Hepatocyte (in vitro differentiated cells): ENCODE measurements at regions not wholly inside any gene's neighbourhood (a gene's known extent, or its start where the extent isn't known, plus 50 kb on each side); places are given as distances from the start of the nearest gene placed in this dataset.

Source experiments
- DNase-seq: peaks from one replicate; pipeline ENCODE4 v3.0.0-alpha.2; 2016; ENCODE audit warnings: low spot score
- H2AFZ ChIP-seq: fragments of 200-600 bp; sonication (generic); 2 replicates; pipeline ENCODE4 v1.6.0; 2016; ENCODE audit warnings: antibody characterized with exemption, mild to moderate bottlenecking
- H3K27ac ChIP-seq: fragments of 200-600 bp; sonication (generic); 2 replicates; pipeline ENCODE4 v1.5.1; 2016; ENCODE audit warnings: mild to moderate bottlenecking
- H3K27me3 ChIP-seq: fragments of 200-600 bp; sonication (generic); 2 replicates; pipeline ENCODE4 v1.6.1; 2016
- H3K36me3 ChIP-seq: fragments of 200-600 bp; sonication (generic); replicated peaks from 2 replicates; pipeline ENCODE4 v1.5.1; 2016; ENCODE audit warnings: low read depth; ENCODE audit not compliant: insufficient read depth
- H3K4me1 ChIP-seq: fragments of 200-600 bp; sonication (generic); 2 replicates; pipeline ENCODE4 v1.5.1; 2016; ENCODE audit warnings: mild to moderate bottlenecking, moderate library complexity; ENCODE audit not compliant: insufficient read depth
- H3K4me2 ChIP-seq: fragments of 200-600 bp; sonication (generic); 2 replicates; pipeline ENCODE4 v1.6.0; 2016
- H3K4me3 ChIP-seq: fragments of 200-600 bp; sonication (generic); 2 replicates; pipeline ENCODE4 v1.5.1; 2016; ENCODE audit warnings: mild to moderate bottlenecking
- H3K79me2 ChIP-seq: fragments of 200-600 bp; sonication (generic); 2 replicates; pipeline ENCODE4 v1.6.0; 2017; ENCODE audit warnings: mild to moderate bottlenecking
- H3K9me2 ChIP-seq: fragments of 200-600 bp; sonication (generic); replicated peaks from 2 replicates; pipeline ENCODE4 v1.6.0; 2017; ENCODE audit warnings: mild to moderate bottlenecking; ENCODE audit not compliant: insufficient read depth
- H3K9me3 ChIP-seq: fragments of 200-600 bp; sonication (generic); 2 replicates; pipeline ENCODE4 v1.5.1; 2016; ENCODE audit warnings: low read depth, mild to moderate bottlenecking
- H4K20me1 ChIP-seq: fragments of 200-600 bp; sonication (generic); 2 replicates; pipeline ENCODE4 v1.6.0; 2016; ENCODE audit warnings: mild to moderate bottlenecking; ENCODE audit not compliant: insufficient read depth, poor library complexity, severe bottlenecking
- EZH2 ChIP-seq: fragments of 200-600 bp; sonication (generic); IDR thresholded peaks from 2 replicates; pipeline ENCODE4 v1.6.1; 2016; ENCODE audit warnings: antibody characterized with exemption, mild to moderate bottlenecking, borderline replicate concordance
- EZH2phosphoT487 ChIP-seq: fragments of 200-600 bp; sonication (generic); IDR thresholded peaks from one replicate; pipeline ENCODE4 v1.6.1; 2018; ENCODE audit warnings: antibody characterized with exemption, mild to moderate bottlenecking, low read depth, moderate library complexity; ENCODE audit not compliant: unreplicated experiment, severe bottlenecking
- WGBS: methylation state at CpG from one replicate; pipeline ENCODE4 v1.1.6; 2016; ENCODE audit warnings: low lambda C conversion rate; ENCODE audit errors: missing lambda C conversion rate; 5-methylcytosine and 5-hydroxymethylcytosine counted together
- TF ChIP-seq, protein P1 (sequence below): fragments of 200-600 bp; sonication (generic); IDR thresholded peaks from 2 replicates; pipeline ENCODE4 v1.5.1; 2016; ENCODE audit warnings: antibody characterized with exemption, mild to moderate bottlenecking; ENCODE audit not compliant: poor library complexity

DNA sequence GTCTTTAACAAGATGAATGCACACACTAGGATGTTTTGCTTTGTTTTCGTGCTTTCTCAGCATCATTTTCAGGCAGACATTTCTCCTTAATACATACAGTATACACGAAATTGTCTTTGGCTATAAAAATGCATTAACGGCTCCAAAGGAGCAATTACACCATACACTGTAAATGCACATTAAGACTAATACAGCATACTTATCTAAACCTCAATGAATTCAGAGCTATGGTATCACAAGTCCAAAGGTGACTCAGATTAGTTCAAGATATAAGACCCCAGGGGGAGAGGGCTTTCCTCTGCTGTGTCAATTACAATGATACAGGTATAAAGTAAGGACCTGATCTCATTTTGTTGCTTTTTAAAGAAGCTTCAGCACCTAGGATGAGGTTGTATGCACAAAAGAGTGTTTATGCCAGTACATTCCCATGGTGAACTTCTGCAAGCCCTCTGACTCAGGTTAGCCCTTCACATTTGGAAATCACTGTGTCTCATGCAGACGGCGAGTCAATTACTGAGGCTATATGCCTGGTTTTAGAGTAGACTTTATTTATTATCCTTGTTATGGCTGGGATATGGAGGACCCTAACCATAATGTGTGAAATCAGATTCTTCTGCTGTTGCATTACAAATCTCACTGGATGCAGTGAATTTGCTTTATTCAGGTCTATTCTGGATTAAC lies 233.3 kb downstream of the ZNF608 start:
- no peak for DNase-seq
- Histone ChIP-seq H3K9me3 (no peaks in the 10 kb centered on the region), H3K4me2 (no peak overlapping the region), H3K4me1 (peaks cover 5% of the 10 kb centered on the region), H3K4me3 (no peak overlapping the region), H3K27ac (no peak overlapping the region), H4K20me1 (no peaks in the 10 kb centered on the region), H2AFZ (no peak overlapping the region), H3K9me2 (no peaks in the 10 kb centered on the region), H3K36me3 (no peaks in the 10 kb centered on the region), H3K79me2 (no peaks in the 10 kb centered on the region), H3K27me3 (no peaks in the 10 kb centered on the region)
- 62% methylated on average over 5 of the region's 5 CpGs for WGBS
- TF ChIP-seq EZH2 (no peak), EZH2phosphoT487 (no peak)
- TF ChIP-seq, protein P1, sequence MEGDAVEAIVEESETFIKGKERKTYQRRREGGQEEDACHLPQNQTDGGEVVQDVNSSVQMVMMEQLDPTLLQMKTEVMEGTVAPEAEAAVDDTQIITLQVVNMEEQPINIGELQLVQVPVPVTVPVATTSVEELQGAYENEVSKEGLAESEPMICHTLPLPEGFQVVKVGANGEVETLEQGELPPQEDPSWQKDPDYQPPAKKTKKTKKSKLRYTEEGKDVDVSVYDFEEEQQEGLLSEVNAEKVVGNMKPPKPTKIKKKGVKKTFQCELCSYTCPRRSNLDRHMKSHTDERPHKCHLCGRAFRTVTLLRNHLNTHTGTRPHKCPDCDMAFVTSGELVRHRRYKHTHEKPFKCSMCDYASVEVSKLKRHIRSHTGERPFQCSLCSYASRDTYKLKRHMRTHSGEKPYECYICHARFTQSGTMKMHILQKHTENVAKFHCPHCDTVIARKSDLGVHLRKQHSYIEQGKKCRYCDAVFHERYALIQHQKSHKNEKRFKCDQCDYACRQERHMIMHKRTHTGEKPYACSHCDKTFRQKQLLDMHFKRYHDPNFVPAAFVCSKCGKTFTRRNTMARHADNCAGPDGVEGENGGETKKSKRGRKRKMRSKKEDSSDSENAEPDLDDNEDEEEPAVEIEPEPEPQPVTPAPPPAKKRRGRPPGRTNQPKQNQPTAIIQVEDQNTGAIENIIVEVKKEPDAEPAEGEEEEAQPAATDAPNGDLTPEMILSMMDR: no peak

DNA sequence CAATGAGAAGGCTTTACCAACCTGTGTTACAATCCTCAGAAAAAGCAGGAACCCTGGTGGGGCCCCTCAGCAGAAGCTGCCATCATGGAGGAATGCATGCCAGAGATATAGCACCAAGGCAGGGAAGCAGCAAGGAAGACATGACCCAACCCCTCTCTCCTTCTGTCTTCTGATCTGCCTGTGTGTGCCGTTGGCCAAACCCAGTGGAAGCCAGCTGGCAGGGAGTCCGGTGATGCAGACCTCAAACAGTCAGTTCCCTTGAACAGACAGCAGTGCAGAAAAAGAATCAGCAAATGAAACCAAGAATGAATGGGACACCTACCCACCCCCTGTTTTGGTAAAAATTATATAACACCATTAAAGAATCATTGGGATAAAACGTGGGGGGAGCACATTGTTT lies 234.2 kb downstream of the ZNF608 start:
- H4K20me1 ChIP-seq: no peaks in the 10 kb centered on the region
- 91% methylated on average over 3 of the region's 3 CpGs for WGBS
- H3K9me2 ChIP-seq: no peaks in the 10 kb centered on the region
- no peaks in the 10 kb centered on the region for H3K36me3 ChIP-seq
- H3K27me3 ChIP-seq: no peaks in the 10 kb centered on the region
- H2AFZ ChIP-seq: no peak overlapping the region
- H3K4me1 ChIP-seq: peaks cover 5% of the 10 kb centered on the region
- no peak for DNase-seq
- no peak overlapping the region for H3K4me3 ChIP-seq
- no peaks in the 10 kb centered on the region for H3K79me2 ChIP-seq
- no peak overlapping the region for H3K27ac ChIP-seq
- H3K4me2 ChIP-seq: no peak overlapping the region
- no peaks in the 10 kb centered on the region for H3K9me3 ChIP-seq
- TF ChIP-seq EZH2 (no peak), EZH2phosphoT487 (no peak)
- TF ChIP-seq, protein P1: no peak

DNA sequence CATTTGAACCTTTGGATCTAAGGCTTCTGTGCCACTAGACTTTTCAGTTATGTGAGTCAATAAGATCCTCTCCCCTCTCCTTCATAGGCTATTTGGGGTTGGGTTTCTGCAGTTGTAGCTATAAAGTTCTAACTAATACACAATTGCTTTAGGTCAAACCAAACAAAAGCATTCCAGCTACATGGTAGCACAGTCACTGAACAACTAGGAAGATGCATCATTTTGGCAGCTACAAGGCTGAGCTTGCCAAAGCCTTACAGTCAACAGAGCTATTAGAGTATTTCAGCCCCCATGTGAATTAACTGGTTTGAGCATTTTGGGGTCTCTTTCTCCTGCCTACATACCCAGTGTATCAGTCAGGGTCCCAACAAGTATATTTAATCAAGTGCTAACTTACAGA lies 234.6 kb downstream of the ZNF608 start:
- Histone ChIP-seq H2AFZ (no peak overlapping the region), H3K27ac (no peak overlapping the region), H3K79me2 (no peaks in the 10 kb centered on the region), H3K4me1 (peaks cover 5% of the 10 kb centered on the region), H3K36me3 (no peaks in the 10 kb centered on the region), H3K9me3 (no peaks in the 10 kb centered on the region), H3K4me3 (no peak overlapping the region), H4K20me1 (no peaks in the 10 kb centered on the region), H3K9me2 (no peaks in the 10 kb centered on the region), H3K27me3 (no peaks in the 10 kb centered on the region), H3K4me2 (no peak overlapping the region)
- TF ChIP-seq, protein P1: no peak
- TF ChIP-seq EZH2phosphoT487 (no peak), EZH2 (no peak)
- no peak for DNase-seq

DNA sequence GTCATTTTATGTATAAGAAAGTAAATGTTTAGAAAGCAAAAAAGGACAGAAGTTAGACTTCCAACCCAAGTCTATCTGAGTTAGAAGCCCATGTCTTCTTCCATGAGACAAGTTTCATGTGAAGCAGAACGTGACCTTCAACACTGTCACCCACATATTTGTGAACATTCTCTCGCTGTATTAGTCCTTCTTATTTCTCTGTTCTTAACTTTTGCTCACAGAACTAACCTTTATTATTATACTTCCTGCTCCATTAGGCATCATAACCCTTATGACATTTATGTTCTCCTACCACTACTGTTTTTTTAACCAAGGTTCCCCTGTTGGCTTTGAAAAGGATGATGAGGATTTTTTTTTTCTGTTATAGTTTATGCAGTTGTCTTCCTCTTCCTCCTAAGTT lies 238.8 kb downstream of the ZNF608 start:
- no peak overlapping the region for H3K4me3 ChIP-seq
- H3K4me2 ChIP-seq: no peak overlapping the region
- H4K20me1 ChIP-seq: no peaks in the 10 kb centered on the region
- no peaks in the 10 kb centered on the region for H3K27me3 ChIP-seq
- H3K36me3 ChIP-seq: no peaks in the 10 kb centered on the region
- H3K27ac ChIP-seq: no peak overlapping the region
- no peaks in the 10 kb centered on the region for H3K9me2 ChIP-seq
- H3K9me3 ChIP-seq: no peaks in the 10 kb centered on the region
- 100% methylated on average over 2 of the region's 2 CpGs for WGBS
- no peak for TF ChIP-seq EZH2phosphoT487
- TF ChIP-seq EZH2: no peak
- TF ChIP-seq, protein P1: no peak
- H2AFZ ChIP-seq: no peak overlapping the region
- H3K79me2 ChIP-seq: no peaks in the 10 kb centered on the region
- peaks cover 2% of the 10 kb centered on the region for H3K4me1 ChIP-seq
- no peak for DNase-seq
